IMR-90 (cell line): ENCODE measurements at regions not wholly inside any gene's neighbourhood (a gene's known extent, or its start where the extent isn't known, plus 50 kb on each side); places are given as distances from the start of the nearest gene placed in this dataset.

Experiments used
- ATAC-seq: fragments of 200-7000 bp; cut with Tn5 transposase; 2 replicates; pipeline ENCODE4 v1.9.1; 2020; ENCODE audit warnings: low read depth, mild to moderate bottlenecking, moderate library complexity
- BruUV-seq: library from RNA; stranded (reverse); fragments of 400-500 nt; replicated peaks from 2 replicates; lab custom pipeline; 2021; lab: Mats Ljungman, UMichigan
- CTCF ChIA-PET: fragments of 300-600 bp; formaldehyde crosslinking; extraction: SDS; loops from one replicate; lab custom pipeline; 2021; ENCODE audit warnings: antibody characterized with exemption; lab: Yijun Ruan, JAX
- POLR2A ChIA-PET: fragments of 300-600 bp; sonication (Branson Sonifier 250); formaldehyde crosslinking; loops from one replicate; lab custom pipeline; 2022; ENCODE audit warnings: antibody characterized with exemption; ENCODE audit not compliant: unreplicated experiment; lab: Charles Lee
- DNase-seq: peaks from one replicate; pipeline ENCODE4 v3.0.0; 2013
- H2AFZ ChIP-seq: replicated peaks from 2 replicates; pipeline ENCODE3; 2013; ENCODE audit warnings: low read length, mild to moderate bottlenecking; ENCODE audit not compliant: poor library complexity
- H2AK5ac ChIP-seq: 2 replicates; pipeline ENCODE4 v1.6.1; 2013; ENCODE audit warnings: low read depth, low read length, inconsistent platforms
- H2AK9ac ChIP-seq: replicated peaks from 2 replicates; pipeline ENCODE3; 2013; ENCODE audit warnings: mild to moderate bottlenecking, low read depth, low read length, moderate library complexity; ENCODE audit not compliant: poor library complexity
- H2BK120ac ChIP-seq: 2 replicates; pipeline ENCODE4 v1.6.1; 2013; ENCODE audit warnings: low read depth, low read length, inconsistent platforms
- H2BK15ac ChIP-seq: 3 replicates; pipeline ENCODE4 v1.6.1; 2013; ENCODE audit warnings: low read depth, low read length, inconsistent platforms
- H2BK20ac ChIP-seq: 2 replicates; pipeline ENCODE4 v1.6.1; 2013; ENCODE audit warnings: low read depth, mild to moderate bottlenecking, inconsistent platforms, low read length, moderate library complexity
- H2BK5ac ChIP-seq: 2 replicates; pipeline ENCODE4 v1.6.1; 2013; ENCODE audit warnings: mild to moderate bottlenecking, low read depth, low read length, inconsistent platforms; ENCODE audit not compliant: poor library complexity, severe bottlenecking
- H3K14ac ChIP-seq: replicated peaks from 2 replicates; pipeline ENCODE4 v1.6.1; 2013; ENCODE audit warnings: low read depth, low read length, inconsistent platforms
- H3K18ac ChIP-seq: 2 replicates; pipeline ENCODE4 v1.6.1; 2013; ENCODE audit warnings: low read depth, low read length, control low read depth
- H3K23ac ChIP-seq: 2 replicates; pipeline ENCODE4 v1.6.1; 2013; ENCODE audit warnings: low read depth, low read length, inconsistent platforms
- H3K27ac ChIP-seq: 2 replicates; pipeline ENCODE4 v1.5.1; 2013; ENCODE audit warnings: mild to moderate bottlenecking, control low read depth, low read length; ENCODE audit not compliant: insufficient read depth
- H3K27me3 ChIP-seq: 2 replicates; pipeline ENCODE4 v1.6.1; 2013; ENCODE audit warnings: low read length; ENCODE audit not compliant: control insufficient read depth, insufficient read depth
- H3K36me3 ChIP-seq: 2 replicates; pipeline ENCODE4 v1.6.1; 2013; ENCODE audit warnings: low read length, mixed read lengths; ENCODE audit not compliant: control insufficient read depth, insufficient read depth
- H3K4ac ChIP-seq: 2 replicates; pipeline ENCODE4 v1.6.1; 2013; ENCODE audit warnings: low read depth, low read length, inconsistent platforms
- H3K4me1 ChIP-seq: 2 replicates; pipeline ENCODE4 v1.6.1; 2013; ENCODE audit warnings: low read length, mixed read lengths; ENCODE audit not compliant: control insufficient read depth, insufficient read depth
- H3K4me2 ChIP-seq: 2 replicates; pipeline ENCODE4 v1.6.1; 2013; ENCODE audit warnings: low read depth, mild to moderate bottlenecking, control low read depth, low read length, moderate library complexity
- H3K4me3 ChIP-seq: 2 replicates; pipeline ENCODE4 v1.5.1; 2013; ENCODE audit warnings: low read depth, mild to moderate bottlenecking, control low read depth, low read length, moderate library complexity; ENCODE audit not compliant: insufficient read depth
- H3K56ac ChIP-seq: 2 replicates; pipeline ENCODE4 v1.6.1; 2013; ENCODE audit warnings: low read length, inconsistent platforms; ENCODE audit not compliant: insufficient read depth; ENCODE audit errors: extremely low read depth
- H3K79me1 ChIP-seq, 2 experiments: 2 replicates each; pipeline ENCODE4 v1.6.1; 2013; ENCODE audit warnings: low read length in 2 of 2, inconsistent platforms in 1 of 2, low read depth in 1 of 2
- H3K9ac ChIP-seq: 2 replicates; pipeline ENCODE4 v1.6.1; 2013; ENCODE audit warnings: low read depth, low read length, control low read depth
- H3K9me1 ChIP-seq: 2 replicates; pipeline ENCODE4 v1.6.1; 2013; ENCODE audit warnings: low read length, inconsistent platforms; ENCODE audit not compliant: insufficient read depth
- H3K9me3 ChIP-seq: 2 replicates; pipeline ENCODE4 v1.6.1; 2013; ENCODE audit warnings: low read length; ENCODE audit not compliant: control insufficient read depth, insufficient read depth
- H4K20me1 ChIP-seq: 2 replicates; pipeline ENCODE4 v1.6.1; 2013; ENCODE audit warnings: low read length, inconsistent platforms; ENCODE audit not compliant: insufficient read depth
- H4K5ac ChIP-seq: 2 replicates; pipeline ENCODE4 v1.6.1; 2013; ENCODE audit warnings: mild to moderate bottlenecking, low read depth, low read length, control low read depth
- H4K8ac ChIP-seq, 2 experiments: 2 replicates each; pipeline ENCODE4 v1.6.1; 2013; ENCODE audit warnings: low read depth in 2 of 2, low read length in 2 of 2, control low read depth in 1 of 2, inconsistent platforms in 1 of 2
- H4K91ac ChIP-seq: 2 replicates; pipeline ENCODE4 v1.6.1; 2013; ENCODE audit warnings: low read depth, low read length, inconsistent platforms; ENCODE audit not compliant: insufficient read depth
- BHLHE40 ChIP-seq: fragments of 150-350 bp; IDR thresholded peaks from 2 replicates; pipeline ENCODE4 v1.6.1; 2016; ENCODE audit warnings: mild to moderate bottlenecking, low read depth, low read length
- CEBPB ChIP-seq: IDR thresholded peaks from 2 replicates; pipeline ENCODE4 v1.6.1; 2012; ENCODE audit warnings: low read depth, low read length, improper control_type of control experiment
- CHD1 ChIP-seq: IDR thresholded peaks from 2 replicates; pipeline ENCODE4 v1.6.1; 2012; ENCODE audit warnings: low read depth, low read length, improper control_type of control experiment
- FOS ChIP-seq: fragments of 150-350 bp; IDR thresholded peaks from 2 replicates; pipeline ENCODE4 v1.6.1; 2016; ENCODE audit warnings: low read depth, low read length
- MAFK ChIP-seq: IDR thresholded peaks from 2 replicates; pipeline ENCODE4 v1.6.1; 2012; ENCODE audit warnings: low read depth, low read length, improper control_type of control experiment
- MAZ ChIP-seq: IDR thresholded peaks from 2 replicates; pipeline ENCODE4 v1.6.1; 2012; ENCODE audit warnings: low read depth, mild to moderate bottlenecking, low read length, improper control_type of control experiment, moderate library complexity, borderline replicate concordance
- MXI1 ChIP-seq: IDR thresholded peaks from 2 replicates; pipeline ENCODE4 v1.6.1; 2012; ENCODE audit warnings: low read depth, mild to moderate bottlenecking, low read length, moderate library complexity, borderline replicate concordance
- NFE2L2 ChIP-seq: fragments of 150-350 bp; IDR thresholded peaks from 2 replicates; pipeline ENCODE4 v1.6.1; 2016; ENCODE audit warnings: low read depth, mild to moderate bottlenecking, low read length
- POLR2A ChIP-seq: IDR thresholded peaks from 2 replicates; pipeline ENCODE4 v1.6.1; 2012; ENCODE audit warnings: mild to moderate bottlenecking, low read depth, low read length
- RAD21 ChIP-seq: IDR thresholded peaks from 2 replicates; pipeline ENCODE4 v1.6.1; 2012; ENCODE audit warnings: low read length, improper control_type of control experiment
- RCOR1 ChIP-seq: IDR thresholded peaks from 2 replicates; pipeline ENCODE4 v1.6.1; 2012; ENCODE audit warnings: mild to moderate bottlenecking, low read length, improper control_type of control experiment; ENCODE audit not compliant: insufficient replicate concordance
- RFX5 ChIP-seq: IDR thresholded peaks from 2 replicates; pipeline ENCODE4 v1.8.0; 2012; ENCODE audit warnings: low read depth, mild to moderate bottlenecking, low read length, moderate library complexity
- SMC3 ChIP-seq: fragments of 150-350 bp; IDR thresholded peaks from 2 replicates; pipeline ENCODE4 v1.6.1; 2016; ENCODE audit warnings: low read depth, mild to moderate bottlenecking, antibody characterized with exemption, low read length, moderate library complexity
- WGBS, 2 experiments: methylation state at CpG; one replicate each; pipeline versions ENCODE4 v1.1.5 to v1.1.7; 2013; ENCODE audit warnings: missing lambda C conversion rate in 2 of 2; ENCODE audit not compliant: insufficient read length in 1 of 2; ENCODE audit errors: extremely low coverage in 2 of 2; 5-methylcytosine and 5-hydroxymethylcytosine counted together
- dilution Hi-C: fragments of 300-500 bp; cut with HindIII; formaldehyde crosslinking; loops from one replicate; pipeline ENCODE4 v1.14.3; 2018; ENCODE audit warnings: low sequenced_read_pairs; ENCODE audit not compliant: unreplicated experiment
- in situ Hi-C: fragments of 300-500 bp; cut with MboI; formaldehyde crosslinking; loops from 3 replicates; pipeline ENCODE4 v1.14.3; 2019; ENCODE audit warnings: low sequenced_read_pairs, inconsistent platforms, mixed read lengths
- intact Hi-C: fragments of 100-400 bp; cut with micrococcal nuclease; formaldehyde crosslinking; loops from 2 replicates; pipeline ENCODE4 v1.10.0; 2022
- TF ChIP-seq, protein P1 (sequence below): conservative IDR thresholded peaks from 2 replicates; pipeline ENCODE4 v1.5.1; 2012; ENCODE audit warnings: mild to moderate bottlenecking, low read depth, low read length, improper control_type of control experiment
- TF ChIP-seq, protein P2 (sequence below): fragments of 150-350 bp; IDR thresholded peaks from 2 replicates; pipeline ENCODE4 v1.6.1; 2016; ENCODE audit warnings: low read depth, mild to moderate bottlenecking, low read length, moderate library complexity, borderline replicate concordance
- TF ChIP-seq, protein P3 (sequence below): fragments of 150-350 bp; IDR thresholded peaks from 2 replicates; pipeline ENCODE4 v1.6.1; 2017; ENCODE audit warnings: mild to moderate bottlenecking, antibody characterized with exemption, low read length, low read depth

DNA sequence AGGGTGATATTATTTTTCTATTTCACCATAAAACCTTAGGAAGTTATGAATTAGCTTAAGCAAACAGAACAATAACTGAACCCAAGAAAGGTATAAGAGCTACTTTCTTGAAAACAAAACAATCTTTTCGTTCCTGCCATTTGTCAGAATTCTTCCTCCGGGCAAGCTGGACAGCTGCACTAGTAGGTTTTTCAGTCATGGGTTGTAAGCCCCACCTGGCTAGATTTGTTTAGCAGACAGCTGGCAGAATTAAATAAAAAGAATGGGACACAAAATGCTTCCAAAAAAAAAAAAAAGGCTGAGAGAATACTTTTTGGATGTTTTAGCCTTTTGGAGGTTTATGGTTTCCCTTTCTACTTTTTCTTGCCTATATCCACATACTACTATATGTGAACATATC lies 694.1 kb downstream of the ARHGAP15 start:
- Histone ChIP-seq H3K14ac (no peak overlapping the region), H2AFZ (no peak overlapping the region), H2BK5ac (no peak overlapping the region), H3K36me3 (no peaks in the 10 kb centered on the region), H3K4me2 (no peak overlapping the region), H3K4me1 (no peaks in the 10 kb centered on the region), H4K8ac (no peak overlapping the region), H4K5ac (no peak overlapping the region), H4K91ac (no peak overlapping the region), H3K79me1 (no peaks in the 10 kb centered on the region), H3K27ac (no peak overlapping the region), H4K20me1 (no peaks in the 10 kb centered on the region), H3K9me1 (no peaks in the 10 kb centered on the region), H3K9me3 (no peaks in the 10 kb centered on the region), H3K9ac (no peak overlapping the region), H2AK5ac (no peak overlapping the region), H2BK120ac (no peak overlapping the region), H2AK9ac (no peak overlapping the region), H3K23ac (no peak overlapping the region), H3K18ac (no peak overlapping the region), H2BK20ac (no peak overlapping the region), H3K56ac (no peak overlapping the region), H2BK15ac (no peak overlapping the region), H3K4me3 (no peak overlapping the region), H3K4ac (no peak overlapping the region), H3K27me3 (no peaks in the 10 kb centered on the region)
- ATAC-seq (no peak), DNase-seq (no peak)
- WGBS, 2 experiments, result no CpG with 5 or more reads among the region's 2 CpGs
- in situ Hi-C loops (no loop called here), dilution Hi-C loops (no loop called here), intact Hi-C loops (no loop called here)
- ChIA-PET CTCF (interaction anchor here (0.7 to 1.6 kb wide), 4 partner anchors 12 to 34 kb away, joined by 3 to 8 read pairs (median 4); no protein-coding TSS in a partner anchor), POLR2A (interaction anchor here (0.5 kb wide), 1 partner anchor 348 kb away, joined by 5 read pairs; no protein-coding TSS in a partner anchor)
- BruUV-seq, result no TSS peak
- TF ChIP-seq RCOR1, result no peak
- TF ChIP-seq POLR2A, result no peak
- no peak for TF ChIP-seq BHLHE40
- no peak for TF ChIP-seq MXI1
- no peak for TF ChIP-seq CEBPB
- no peak for TF ChIP-seq CHD1
- no peak for TF ChIP-seq FOS
- TF ChIP-seq NFE2L2, result no peak
- no peak for TF ChIP-seq RFX5
- no peak for TF ChIP-seq RAD21
- TF ChIP-seq, protein P1, sequence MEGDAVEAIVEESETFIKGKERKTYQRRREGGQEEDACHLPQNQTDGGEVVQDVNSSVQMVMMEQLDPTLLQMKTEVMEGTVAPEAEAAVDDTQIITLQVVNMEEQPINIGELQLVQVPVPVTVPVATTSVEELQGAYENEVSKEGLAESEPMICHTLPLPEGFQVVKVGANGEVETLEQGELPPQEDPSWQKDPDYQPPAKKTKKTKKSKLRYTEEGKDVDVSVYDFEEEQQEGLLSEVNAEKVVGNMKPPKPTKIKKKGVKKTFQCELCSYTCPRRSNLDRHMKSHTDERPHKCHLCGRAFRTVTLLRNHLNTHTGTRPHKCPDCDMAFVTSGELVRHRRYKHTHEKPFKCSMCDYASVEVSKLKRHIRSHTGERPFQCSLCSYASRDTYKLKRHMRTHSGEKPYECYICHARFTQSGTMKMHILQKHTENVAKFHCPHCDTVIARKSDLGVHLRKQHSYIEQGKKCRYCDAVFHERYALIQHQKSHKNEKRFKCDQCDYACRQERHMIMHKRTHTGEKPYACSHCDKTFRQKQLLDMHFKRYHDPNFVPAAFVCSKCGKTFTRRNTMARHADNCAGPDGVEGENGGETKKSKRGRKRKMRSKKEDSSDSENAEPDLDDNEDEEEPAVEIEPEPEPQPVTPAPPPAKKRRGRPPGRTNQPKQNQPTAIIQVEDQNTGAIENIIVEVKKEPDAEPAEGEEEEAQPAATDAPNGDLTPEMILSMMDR, result no peak
- TF ChIP-seq, protein P2, sequence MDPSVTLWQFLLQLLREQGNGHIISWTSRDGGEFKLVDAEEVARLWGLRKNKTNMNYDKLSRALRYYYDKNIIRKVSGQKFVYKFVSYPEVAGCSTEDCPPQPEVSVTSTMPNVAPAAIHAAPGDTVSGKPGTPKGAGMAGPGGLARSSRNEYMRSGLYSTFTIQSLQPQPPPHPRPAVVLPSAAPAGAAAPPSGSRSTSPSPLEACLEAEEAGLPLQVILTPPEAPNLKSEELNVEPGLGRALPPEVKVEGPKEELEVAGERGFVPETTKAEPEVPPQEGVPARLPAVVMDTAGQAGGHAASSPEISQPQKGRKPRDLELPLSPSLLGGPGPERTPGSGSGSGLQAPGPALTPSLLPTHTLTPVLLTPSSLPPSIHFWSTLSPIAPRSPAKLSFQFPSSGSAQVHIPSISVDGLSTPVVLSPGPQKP, result no peak
- TF ChIP-seq, protein P3, sequence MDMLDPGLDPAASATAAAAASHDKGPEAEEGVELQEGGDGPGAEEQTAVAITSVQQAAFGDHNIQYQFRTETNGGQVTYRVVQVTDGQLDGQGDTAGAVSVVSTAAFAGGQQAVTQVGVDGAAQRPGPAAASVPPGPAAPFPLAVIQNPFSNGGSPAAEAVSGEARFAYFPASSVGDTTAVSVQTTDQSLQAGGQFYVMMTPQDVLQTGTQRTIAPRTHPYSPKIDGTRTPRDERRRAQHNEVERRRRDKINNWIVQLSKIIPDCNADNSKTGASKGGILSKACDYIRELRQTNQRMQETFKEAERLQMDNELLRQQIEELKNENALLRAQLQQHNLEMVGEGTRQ, result no peak
- no peak for TF ChIP-seq MAZ
- no peak for TF ChIP-seq MAFK
- TF ChIP-seq SMC3, result no peak
